Bronchial epithelial cell (primary cell): ENCODE measurements at regions not wholly inside any gene's neighbourhood (a gene's known extent, or its start where the extent isn't known, plus 50 kb on each side); places are given as distances from the start of the nearest gene placed in this dataset.

Experiments used
- DNase-seq: peaks from one replicate; pipeline ENCODE4 v3.0.0-alpha.2; 2010; ENCODE audit warnings: low read depth
- FAIRE-seq: peaks from 2 replicates; lab custom pipeline; 2011; peaks lifted over from hg19 to GRCh38; lab: Jason Lieb, UNC
- H3K27me3 ChIP-seq: 2 replicates; pipeline ENCODE4 v1.5.1; 2011; ENCODE audit warnings: low read length; ENCODE audit not compliant: control insufficient read depth, insufficient read depth
- H3K36me3 ChIP-seq: 2 replicates; pipeline ENCODE4 v1.5.1; 2011; ENCODE audit warnings: low read length; ENCODE audit not compliant: control insufficient read depth, insufficient read depth
- H3K4me3 ChIP-seq: 2 replicates; pipeline ENCODE4 v1.5.1; 2011; ENCODE audit warnings: mild to moderate bottlenecking, low read depth, low read length, control low read depth
- TF ChIP-seq, protein P1 (sequence below): IDR thresholded peaks from 2 replicates; pipeline ENCODE4 v1.5.1; 2011; ENCODE audit warnings: mild to moderate bottlenecking, moderate library complexity, low read length, control low read depth, inconsistent platforms; ENCODE audit not compliant: insufficient read depth, severe bottlenecking

DNA sequence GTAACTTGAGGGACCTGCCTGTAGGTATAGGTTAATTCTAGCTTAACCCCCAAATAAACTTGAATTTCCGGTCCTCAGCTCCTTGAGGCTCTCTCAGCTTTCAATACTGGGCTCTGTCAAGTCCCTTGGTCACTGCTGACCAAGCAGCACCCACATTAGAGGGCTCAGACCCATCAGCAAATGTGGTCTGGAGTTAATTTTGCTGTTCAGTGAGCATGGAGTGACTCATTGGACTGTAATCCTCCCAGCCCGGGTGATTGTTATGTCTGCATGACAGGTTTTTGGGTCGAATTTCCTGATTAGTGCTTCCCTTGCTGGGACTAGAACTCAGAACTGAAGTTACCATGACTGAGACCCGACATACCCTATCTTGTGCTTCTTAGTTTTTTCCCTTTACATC lies 130.6 kb downstream of the URB2 start:
- DNase-seq = peak; percentile 53
- Histone ChIP-seq H3K4me3 (no peak overlapping the region), H3K27me3 (peaks cover 3% of the 10 kb centered on the region), H3K36me3 (no peaks in the 10 kb centered on the region)
- TF ChIP-seq, protein P1, sequence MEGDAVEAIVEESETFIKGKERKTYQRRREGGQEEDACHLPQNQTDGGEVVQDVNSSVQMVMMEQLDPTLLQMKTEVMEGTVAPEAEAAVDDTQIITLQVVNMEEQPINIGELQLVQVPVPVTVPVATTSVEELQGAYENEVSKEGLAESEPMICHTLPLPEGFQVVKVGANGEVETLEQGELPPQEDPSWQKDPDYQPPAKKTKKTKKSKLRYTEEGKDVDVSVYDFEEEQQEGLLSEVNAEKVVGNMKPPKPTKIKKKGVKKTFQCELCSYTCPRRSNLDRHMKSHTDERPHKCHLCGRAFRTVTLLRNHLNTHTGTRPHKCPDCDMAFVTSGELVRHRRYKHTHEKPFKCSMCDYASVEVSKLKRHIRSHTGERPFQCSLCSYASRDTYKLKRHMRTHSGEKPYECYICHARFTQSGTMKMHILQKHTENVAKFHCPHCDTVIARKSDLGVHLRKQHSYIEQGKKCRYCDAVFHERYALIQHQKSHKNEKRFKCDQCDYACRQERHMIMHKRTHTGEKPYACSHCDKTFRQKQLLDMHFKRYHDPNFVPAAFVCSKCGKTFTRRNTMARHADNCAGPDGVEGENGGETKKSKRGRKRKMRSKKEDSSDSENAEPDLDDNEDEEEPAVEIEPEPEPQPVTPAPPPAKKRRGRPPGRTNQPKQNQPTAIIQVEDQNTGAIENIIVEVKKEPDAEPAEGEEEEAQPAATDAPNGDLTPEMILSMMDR = no peak
- no peak for FAIRE-seq

DNA sequence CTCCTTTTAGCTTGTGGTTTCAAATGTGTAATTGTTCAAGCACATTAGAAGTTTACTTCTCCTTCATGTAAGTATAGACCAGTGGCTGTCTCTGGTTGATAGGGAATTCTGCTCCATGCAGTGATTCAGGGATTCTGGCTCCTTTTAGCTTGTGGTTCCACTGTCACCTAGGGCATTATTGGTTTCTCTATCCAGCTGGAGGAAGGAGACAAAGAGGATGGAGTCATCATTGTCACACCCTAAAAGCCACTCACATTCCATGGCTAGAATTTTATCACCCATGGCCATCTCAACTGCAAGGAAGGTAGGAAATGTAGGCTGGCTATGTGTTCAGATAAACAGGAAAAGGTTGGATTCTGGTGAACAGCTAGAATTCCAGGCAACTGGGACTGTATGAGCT lies 131.2 kb downstream of the URB2 start:
- FAIRE-seq (no peak), DNase-seq (no peak)
- TF ChIP-seq, protein P1 = no peak
- H3K27me3 ChIP-seq = peaks cover 3% of the 10 kb centered on the region
- H3K4me3 ChIP-seq = no peak overlapping the region
- H3K36me3 ChIP-seq = no peaks in the 10 kb centered on the region

DNA sequence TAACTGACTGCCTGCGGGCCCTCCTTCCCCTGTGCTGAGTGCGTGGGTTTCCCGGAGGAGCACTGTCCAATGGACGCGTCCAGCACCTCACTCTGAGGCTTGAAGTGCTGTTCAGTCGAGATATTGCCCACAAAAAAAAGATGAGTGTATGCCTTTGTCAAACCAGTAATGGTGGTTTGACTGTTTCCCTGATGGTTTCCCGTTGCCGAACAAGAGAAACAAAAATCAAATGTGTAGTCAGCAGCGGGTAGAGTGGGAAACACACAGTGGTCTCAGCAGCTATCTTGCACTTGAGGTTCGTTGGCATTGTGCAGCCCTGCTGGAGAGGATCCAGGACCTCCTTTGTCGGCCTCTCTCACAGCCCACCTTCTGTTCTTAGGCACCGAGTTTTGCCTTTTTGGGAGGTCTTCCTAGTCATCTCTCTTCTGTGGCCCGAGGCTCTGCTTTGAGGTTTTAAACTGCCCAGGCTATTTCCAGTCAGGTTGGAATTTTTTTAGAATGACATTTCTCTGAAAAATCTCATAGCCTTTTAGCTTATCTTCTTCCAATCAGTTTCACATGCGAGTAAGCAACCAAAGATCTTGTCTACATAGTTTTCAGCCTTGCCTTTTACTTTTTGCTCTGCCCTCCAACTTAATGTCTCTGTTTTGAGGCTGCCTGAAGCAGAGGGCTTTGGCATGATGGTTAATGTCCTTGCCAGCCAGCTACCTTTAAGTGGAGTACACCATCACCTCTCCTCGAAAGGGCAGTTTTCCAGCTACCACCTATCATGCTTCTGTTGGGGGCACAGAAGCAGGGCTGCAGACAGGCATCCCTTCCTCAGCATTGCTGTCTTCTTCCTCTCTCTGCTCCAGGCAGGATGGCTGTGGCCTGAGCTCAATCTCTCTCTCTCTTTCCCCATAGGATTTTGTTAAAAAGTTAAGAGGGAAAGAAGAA lies 132.3 kb downstream of the URB2 start:
- H3K27me3 ChIP-seq = no peaks in the 10 kb centered on the region
- no peaks in the 10 kb centered on the region for H3K36me3 ChIP-seq
- H3K4me3 ChIP-seq = no peak overlapping the region
- DNase-seq = no peak
- no peak for FAIRE-seq
- TF ChIP-seq, protein P1 = no peak

DNA sequence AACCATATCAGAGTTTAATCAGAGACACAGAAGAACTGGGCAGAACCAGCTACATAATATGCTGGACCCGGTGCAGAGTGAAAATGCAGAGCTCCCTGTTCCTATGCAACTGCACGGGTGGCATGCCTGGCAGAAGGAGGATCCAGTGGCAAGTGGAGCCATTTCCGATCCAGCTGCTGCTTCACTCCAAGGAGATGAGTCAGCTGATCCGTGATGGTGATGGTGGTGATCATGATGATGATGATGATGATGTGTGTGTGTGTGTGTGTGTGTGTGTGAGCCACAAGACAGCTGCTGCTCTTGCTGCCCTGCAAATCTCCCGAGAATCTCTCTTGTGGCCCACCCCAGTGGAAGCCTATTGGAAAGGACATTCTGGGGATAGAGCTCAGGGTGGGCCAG lies 133.0 kb downstream of the URB2 start:
- Histone ChIP-seq H3K4me3 (no peak overlapping the region), H3K36me3 (no peaks in the 10 kb centered on the region), H3K27me3 (no peaks in the 10 kb centered on the region)
- DNase-seq (no peak), FAIRE-seq (no peak)
- TF ChIP-seq, protein P1 = no peak

DNA sequence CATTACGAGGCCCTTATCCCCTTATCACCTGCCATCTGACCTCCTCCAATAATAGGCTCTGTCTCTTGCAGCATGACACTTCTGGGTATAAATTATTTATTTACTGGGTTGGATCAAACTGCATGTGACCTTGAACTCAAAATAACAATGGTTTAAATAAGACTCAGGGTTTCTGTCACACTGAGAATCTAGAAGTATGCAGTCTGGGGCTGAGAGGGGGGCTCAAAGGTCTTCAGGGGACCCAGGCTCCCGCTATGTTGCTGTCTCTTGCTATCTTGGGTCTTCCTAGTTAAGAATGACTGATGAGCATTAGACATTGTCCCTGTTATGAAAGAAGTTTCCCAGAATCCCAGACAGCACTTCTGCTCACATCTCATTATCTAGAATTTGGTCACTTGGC lies 133.5 kb downstream of the URB2 start:
- H3K4me3 ChIP-seq = no peak overlapping the region
- DNase-seq (no peak), FAIRE-seq (no peak)
- no peaks in the 10 kb centered on the region for H3K36me3 ChIP-seq
- H3K27me3 ChIP-seq = no peaks in the 10 kb centered on the region
- TF ChIP-seq, protein P1 = no peak
